GM18951 (cell line): ENCODE measurements at regions not wholly inside any gene's neighbourhood (a gene's known extent, or its start where the extent isn't known, plus 50 kb on each side); places are given as distances from the start of the nearest gene placed in this dataset.

Experiments used
- POLR2A ChIP-seq: IDR thresholded peaks from 4 replicates; pipeline ENCODE4 v1.6.1; 2011; ENCODE audit warnings: mild to moderate bottlenecking; ENCODE audit not compliant: insufficient read length, insufficient read depth; ENCODE audit errors: extremely low read depth
- in situ Hi-C: fragments of 300-500 bp; cut with MboI; formaldehyde crosslinking; loops from one replicate; pipeline ENCODE4 v1.12.0; 2022; ENCODE audit warnings: low sequenced_read_pairs, mixed read lengths, inconsistent platforms; ENCODE audit not compliant: unreplicated experiment

DNA sequence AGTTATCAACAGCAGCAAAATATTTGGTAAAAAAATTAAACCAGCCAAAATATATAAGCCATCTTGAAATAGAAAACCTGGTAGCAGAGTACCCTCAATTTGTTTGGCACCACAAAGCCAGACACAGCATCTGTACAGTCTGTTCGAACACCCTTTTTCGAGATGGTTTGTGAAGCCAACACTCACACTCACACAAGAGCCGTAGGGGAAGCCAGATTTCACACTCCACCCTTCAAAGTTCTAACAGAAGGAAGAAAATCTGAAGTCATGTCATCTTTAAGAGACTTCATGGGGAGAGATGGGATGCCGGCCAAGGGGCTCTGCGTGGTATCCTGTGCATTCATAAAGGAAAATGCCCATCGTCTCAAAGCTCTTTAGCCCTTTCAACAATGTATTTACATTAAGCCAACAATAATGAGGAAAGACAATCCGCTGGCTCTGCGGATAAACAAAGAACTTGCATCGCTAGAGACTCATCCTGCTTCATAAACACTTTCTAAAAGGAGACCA is 451.5 kb upstream of the CHST9 start:
- in situ Hi-C loops: no loop called here
- TF ChIP-seq POLR2A: no peak

DNA sequence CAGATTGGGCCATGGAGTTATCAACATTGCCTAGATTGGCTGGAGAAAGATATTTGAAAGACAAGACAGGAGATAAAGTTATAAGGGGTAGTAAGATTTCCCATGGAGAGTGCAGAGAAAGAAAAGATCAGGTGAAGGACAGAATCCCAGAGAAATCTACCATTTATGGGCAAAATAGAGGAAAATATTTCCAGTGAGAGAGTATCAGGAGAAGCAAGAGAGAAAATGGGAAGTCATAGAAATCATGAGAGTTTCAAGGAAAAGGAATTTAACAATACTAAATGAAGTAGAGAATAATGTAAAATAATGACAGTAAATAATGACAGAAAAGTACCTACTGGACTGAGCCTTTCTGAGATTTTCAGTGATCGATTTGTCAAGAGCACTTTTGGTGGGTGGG is 447.6 kb upstream of the CHST9 start:
- in situ Hi-C loops: no loop called here
- no peak for TF ChIP-seq POLR2A

GRCh38 chr18:27627927-27628326 is 442.8 kb upstream of the CHST9 start:
- TF ChIP-seq POLR2A: no peak
- in situ Hi-C loops: no loop called here

- in situ Hi-C loops: loop anchor here (25.0 kb wide), 1 partner anchor 566 kb away; the partner anchor contains the start of gene CDH2
- no peak for TF ChIP-seq POLR2A
Observed at GRCh38 chr18:27621236-27621890, 436.3 kb upstream of the CHST9 start.

DNA sequence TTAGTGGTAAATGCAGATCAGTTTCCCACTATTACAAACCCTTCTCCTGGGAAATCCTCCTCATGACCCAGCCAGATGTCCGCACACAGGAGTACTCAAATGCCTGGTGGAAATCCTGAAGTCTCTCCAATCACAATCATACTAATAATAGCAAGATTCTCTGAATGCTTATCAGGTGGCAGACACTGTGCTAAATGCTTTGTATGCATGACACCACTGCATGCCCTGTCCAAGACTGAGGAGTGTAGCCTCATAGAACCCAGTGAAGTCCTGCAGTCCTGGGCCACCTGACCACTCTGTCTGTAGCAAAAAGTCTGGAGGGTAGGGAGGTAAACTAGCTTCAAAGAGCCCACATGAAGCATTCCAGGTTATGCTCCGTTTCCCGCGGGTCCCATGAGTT is 434.8 kb upstream of the CHST9 start:
- no peak for TF ChIP-seq POLR2A
- in situ Hi-C loops: loop anchor here (25.0 kb wide), 1 partner anchor 567 kb away; the partner anchor contains the start of gene CDH2

DNA sequence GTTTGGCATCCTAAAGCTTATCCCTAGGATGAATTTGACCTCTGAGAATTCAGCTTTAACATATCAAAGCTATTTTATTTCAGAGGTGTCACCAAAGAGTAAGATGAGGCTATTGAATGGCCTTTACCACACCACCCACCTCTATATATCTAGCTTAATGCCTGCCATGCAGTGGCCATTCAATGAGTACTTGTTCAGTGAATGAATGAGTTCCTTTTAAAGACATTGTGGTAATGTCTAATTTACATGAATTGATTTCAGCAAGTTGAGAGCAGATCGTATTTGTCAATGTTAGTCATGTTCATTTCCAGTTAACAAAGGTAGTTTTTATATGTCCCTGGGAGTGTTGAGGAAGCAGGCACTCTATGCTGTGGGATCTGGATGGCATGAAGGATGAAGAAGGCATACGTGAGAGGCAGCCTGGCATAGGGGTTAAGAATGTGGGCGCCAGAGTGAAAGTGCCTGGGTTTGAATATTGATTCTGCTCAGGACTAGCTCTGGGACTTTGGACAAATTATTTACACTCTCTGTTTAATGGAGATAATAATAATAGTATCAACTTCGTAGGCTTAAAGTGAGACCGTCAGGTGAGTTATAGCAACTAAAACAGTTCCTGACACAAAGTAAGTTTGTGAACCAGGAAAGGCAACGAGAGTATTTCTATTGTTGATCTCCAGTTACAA is 434.1 kb upstream of the CHST9 start:
- TF ChIP-seq POLR2A: no peak
- in situ Hi-C loops: loop anchor here (25.0 kb wide), 1 partner anchor 568 kb away; the partner anchor contains the start of gene CDH2

DNA sequence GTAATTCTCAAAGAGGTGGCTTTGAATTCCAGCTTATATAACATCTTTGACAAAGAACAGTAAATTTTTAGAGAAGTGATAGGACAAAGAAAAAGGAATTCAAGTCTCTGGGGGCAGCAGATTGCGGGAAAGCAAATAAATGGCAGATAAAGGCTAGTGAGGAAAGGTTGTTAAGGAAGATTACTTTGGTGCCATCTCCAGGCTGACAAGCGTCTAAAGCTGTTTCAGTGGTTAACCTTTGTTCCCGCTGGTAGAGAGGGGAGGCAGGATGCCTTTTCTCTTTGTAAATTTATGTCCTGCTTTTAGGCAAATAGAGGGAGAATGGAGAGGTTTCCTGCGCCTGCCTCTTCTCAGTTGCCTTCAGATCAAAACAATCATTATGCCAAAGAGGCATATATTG is 431.2 kb upstream of the CHST9 start:
- in situ Hi-C loops: loop anchor here (25.0 kb wide), 1 partner anchor 571 kb away; the partner anchor contains the start of gene CDH2
- no peak for TF ChIP-seq POLR2A

DNA sequence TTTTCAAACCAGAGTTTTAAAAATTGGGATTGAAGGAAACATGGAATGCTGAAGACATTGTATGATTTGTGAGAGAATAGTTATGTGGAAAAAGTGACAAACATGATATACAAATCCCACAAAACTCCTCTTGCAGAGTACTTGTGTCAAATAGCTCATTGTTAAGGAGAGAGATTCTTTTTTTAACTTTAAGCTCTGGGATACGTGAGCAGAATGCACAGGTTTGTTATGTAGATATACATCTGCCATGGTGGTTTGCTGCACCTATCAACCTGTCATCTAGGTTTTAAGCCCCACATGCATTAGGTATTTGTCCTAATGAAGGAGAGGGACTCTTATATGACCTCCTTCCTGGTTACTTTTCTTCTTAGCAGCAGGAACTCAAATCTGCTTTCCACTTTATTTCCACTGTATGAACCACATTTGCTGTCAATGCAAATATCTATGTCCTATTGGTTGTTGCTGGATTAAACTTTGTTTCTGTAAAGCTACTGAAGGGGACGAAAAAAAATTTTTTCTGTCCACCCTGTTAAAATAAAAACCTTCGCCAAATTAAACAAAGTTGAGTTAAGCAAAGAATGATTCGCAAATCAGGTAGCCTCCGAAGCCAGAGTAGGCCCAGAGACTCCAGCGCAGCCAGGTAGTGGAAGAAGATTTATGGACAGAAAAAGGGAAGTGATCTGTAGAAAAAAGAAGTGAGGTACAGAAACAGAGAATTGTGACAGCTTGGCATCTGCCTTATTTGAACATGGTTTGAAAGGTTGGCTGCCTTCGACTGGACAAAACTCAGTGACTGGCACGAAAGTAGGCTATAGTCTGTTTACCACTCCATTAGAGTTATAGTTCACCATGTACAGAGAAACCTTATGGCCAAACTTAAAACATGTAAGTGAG is 430.1 kb upstream of the CHST9 start:
- in situ Hi-C loops: loop anchor here (25.0 kb wide), 1 partner anchor 572 kb away; the partner anchor contains the start of gene CDH2
- TF ChIP-seq POLR2A: no peak

DNA sequence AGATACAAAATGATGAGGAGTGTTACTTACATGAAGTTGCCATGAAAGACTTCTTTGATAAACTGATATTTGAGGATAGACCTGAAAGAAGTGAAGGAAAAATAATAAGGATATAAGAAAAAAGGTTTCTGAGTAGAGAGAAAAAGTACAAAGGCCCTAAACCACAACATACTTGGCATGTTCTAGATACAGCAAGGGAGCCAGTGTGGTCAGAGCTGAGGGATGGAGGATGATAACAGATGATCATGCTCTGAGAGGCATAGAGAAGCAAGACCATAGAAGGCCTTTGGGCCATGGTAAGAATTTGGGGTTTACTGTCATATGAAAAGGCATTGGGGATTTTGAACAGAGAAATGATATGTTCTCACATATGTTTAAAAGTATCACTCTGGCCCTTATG is 424.1 kb upstream of the CHST9 start:
- in situ Hi-C loops: loop anchor here (25.0 kb wide), 1 partner anchor 578 kb away; the partner anchor contains the start of gene CDH2
- no peak for TF ChIP-seq POLR2A

DNA sequence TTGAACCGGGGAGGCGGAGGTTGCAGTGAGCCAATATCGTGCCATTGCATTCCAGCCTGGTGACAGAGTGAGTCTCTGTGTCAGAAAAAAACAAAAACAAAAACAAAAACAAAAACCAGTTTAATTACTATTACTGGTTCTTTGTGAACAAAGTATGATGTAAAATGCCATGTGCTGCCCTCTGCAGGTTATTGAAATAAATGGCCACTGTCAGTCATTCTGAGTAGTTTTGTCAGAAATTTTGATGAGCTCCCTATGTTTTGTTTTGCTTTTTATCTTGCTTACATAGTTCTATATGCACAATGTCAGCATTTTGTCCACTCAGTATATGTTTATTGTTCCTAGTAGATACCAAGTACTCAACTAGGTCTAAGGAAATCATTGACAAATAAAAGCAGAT is 423.6 kb upstream of the CHST9 start:
- TF ChIP-seq POLR2A: no peak
- in situ Hi-C loops: loop anchor here (25.0 kb wide), 1 partner anchor 579 kb away; the partner anchor contains the start of gene CDH2

- in situ Hi-C loops: loop anchor here (25.0 kb wide), 1 partner anchor 579 kb away; the partner anchor contains the start of gene CDH2
- no peak for TF ChIP-seq POLR2A
Observed at GRCh38 chr18:27608174-27608573, 423.1 kb upstream of the CHST9 start.

DNA sequence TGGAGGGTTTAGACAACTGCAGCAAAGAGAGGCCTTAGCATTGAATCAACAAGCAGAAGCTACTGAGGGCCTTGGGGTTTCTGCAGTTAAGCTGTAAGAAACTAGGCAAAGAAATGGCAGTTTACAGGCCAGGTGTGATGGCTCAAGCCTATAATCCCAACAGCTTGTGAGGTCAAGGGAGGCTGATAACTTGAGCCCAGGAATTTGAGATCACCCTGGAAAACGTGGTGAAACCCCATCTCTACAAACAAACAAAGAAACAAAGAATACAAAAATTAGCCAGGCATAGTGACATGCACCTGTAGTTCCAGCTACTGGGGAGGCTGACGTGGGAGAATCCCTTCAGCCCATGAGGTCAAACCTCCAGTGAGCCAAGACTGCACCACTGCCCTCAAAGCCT is 421.6 kb upstream of the CHST9 start:
- TF ChIP-seq POLR2A: no peak
- in situ Hi-C loops: loop anchor here (25.0 kb wide), 1 partner anchor 581 kb away; the partner anchor contains the start of gene CDH2

DNA sequence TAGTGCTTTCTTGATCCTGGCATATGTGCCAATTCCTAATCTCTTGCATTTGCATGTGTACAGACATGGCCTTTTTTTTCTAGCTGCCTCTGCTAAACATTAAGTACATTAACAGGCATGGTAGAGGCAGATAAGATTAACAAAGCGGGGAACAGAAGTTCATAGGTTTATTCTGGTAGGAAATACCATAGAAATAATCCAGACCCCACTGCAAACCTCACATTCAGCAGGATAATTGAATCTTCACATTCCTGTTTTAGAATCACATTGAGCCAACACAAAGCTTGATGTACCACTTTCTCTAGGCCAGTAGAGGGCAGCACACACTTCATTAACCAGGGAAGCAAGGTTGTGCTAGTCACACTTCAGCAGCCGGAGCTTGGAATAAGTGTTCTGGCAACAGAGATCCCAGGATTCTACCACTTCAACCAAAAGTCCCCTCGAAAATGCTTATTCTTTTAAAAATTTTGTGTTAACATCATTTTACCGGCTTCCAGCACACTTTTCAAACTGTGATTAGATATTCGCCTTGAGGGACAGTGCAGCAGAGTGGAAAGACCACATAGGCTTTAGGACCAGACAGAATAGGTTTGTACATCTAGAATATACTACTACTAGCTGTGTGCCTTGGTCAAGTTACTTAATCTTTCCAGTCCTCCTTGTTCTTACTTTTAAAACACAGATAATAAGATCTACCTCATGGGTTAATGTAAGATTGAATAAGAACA is 420.2 kb upstream of the CHST9 start:
- in situ Hi-C loops: loop anchor here (25.0 kb wide), 1 partner anchor 582 kb away; the partner anchor contains the start of gene CDH2
- no peak for TF ChIP-seq POLR2A
